OCI-LY7 (cell line): ENCODE measurements at regions not wholly inside any gene's neighbourhood (a gene's known extent, or its start where the extent isn't known, plus 50 kb on each side); places are given as distances from the start of the nearest gene placed in this dataset.

ENCODE experiments used
- BruUV-seq: library from RNA; stranded (reverse); fragments of 400-500 nt; replicated peaks from 2 replicates; lab custom pipeline; 2021; lab: Mats Ljungman, UMichigan
- CTCF ChIA-PET: fragments of 300-600 bp; sonication (Branson Sonifier 250); formaldehyde crosslinking; loops from one replicate; lab custom pipeline; 2022; ENCODE audit warnings: antibody characterized with exemption; ENCODE audit not compliant: unreplicated experiment; lab: Charles Lee
- POLR2A ChIA-PET: fragments of 300-600 bp; sonication (Branson Sonifier 250); formaldehyde crosslinking; loops from one replicate; lab custom pipeline; 2022; ENCODE audit warnings: antibody characterized with exemption; lab: Charles Lee
- DNase-seq: peaks from one replicate; pipeline ENCODE4 v3.0.0-alpha.2; 2015; ENCODE audit warnings: low spot score
- H2AFZ ChIP-seq: fragments of 200-600 bp; sonication (generic), shearing (Covaris generic); 2 replicates; pipeline ENCODE4 v1.6.1; 2014; ENCODE audit warnings: mild to moderate bottlenecking, antibody characterized with exemption, low read length, moderate library complexity
- H3K27ac ChIP-seq: fragments of 200-600 bp; sonication (generic); 2 replicates; pipeline ENCODE4 v1.5.1; 2014; ENCODE audit warnings: mixed run types, low read depth, mild to moderate bottlenecking, moderate library complexity, low read length, inconsistent platforms; ENCODE audit not compliant: poor library complexity, severe bottlenecking
- H3K36me3 ChIP-seq: fragments of 200-600 bp; sonication (generic); 2 replicates; pipeline ENCODE4 v1.6.1; 2014; ENCODE audit warnings: mild to moderate bottlenecking, antibody characterized with exemption, low read length, moderate library complexity, mixed read lengths; ENCODE audit not compliant: insufficient read depth
- H3K4me1 ChIP-seq: fragments of 200-600 bp; sonication (generic); 2 replicates; pipeline ENCODE4 v1.5.1; 2014; ENCODE audit warnings: mild to moderate bottlenecking, low read length; ENCODE audit not compliant: insufficient read depth, poor library complexity, severe bottlenecking
- H3K4me2 ChIP-seq: fragments of 200-600 bp; sonication (generic); 2 replicates; pipeline ENCODE4 v1.6.1; 2014; ENCODE audit warnings: mild to moderate bottlenecking, low read length
- H3K4me3 ChIP-seq: fragments of 200-600 bp; sonication (generic); 2 replicates; pipeline ENCODE4 v1.5.1; 2014; ENCODE audit warnings: mild to moderate bottlenecking, low read depth, low read length; ENCODE audit not compliant: poor library complexity, severe bottlenecking
- H3K79me2 ChIP-seq: fragments of 200-600 bp; sonication (generic); 2 replicates; pipeline ENCODE4 v1.6.1; 2016; ENCODE audit warnings: low read depth, mild to moderate bottlenecking, low read length, moderate library complexity, mixed read lengths; ENCODE audit not compliant: insufficient read depth
- H3K9me2 ChIP-seq: fragments of 200-600 bp; sonication (generic); 2 replicates; pipeline ENCODE4 v1.6.1; 2016; ENCODE audit warnings: mild to moderate bottlenecking, low read length, mixed read lengths; ENCODE audit not compliant: insufficient read depth
- H3K9me3 ChIP-seq: fragments of 200-600 bp; sonication (generic); 2 replicates; pipeline ENCODE4 v1.6.1; 2014; ENCODE audit warnings: mild to moderate bottlenecking, mixed run types, low read length, mixed read lengths
- H4K20me1 ChIP-seq: fragments of 200-600 bp; sonication (generic); 2 replicates; pipeline ENCODE4 v1.6.1; 2014; ENCODE audit warnings: mild to moderate bottlenecking, antibody characterized with exemption, low read length, moderate library complexity, mixed read lengths; ENCODE audit not compliant: insufficient read depth
- CTCF ChIP-seq: fragments of 200-600 bp; sonication (generic); conservative IDR thresholded peaks from 2 replicates; pipeline ENCODE4 v1.5.1; 2014; ENCODE audit warnings: mild to moderate bottlenecking, antibody characterized with exemption, low read length, moderate library complexity, mixed read lengths
- EZH2phosphoT487 ChIP-seq: fragments of 200-600 bp; sonication (generic); IDR thresholded peaks from 2 replicates; pipeline ENCODE4 v1.6.1; 2018; ENCODE audit warnings: low read depth, borderline replicate concordance, mild to moderate bottlenecking, mixed run types, antibody characterized with exemption, low read length, moderate library complexity, mixed read lengths
- intact Hi-C: fragments of 100-400 bp; cut with micrococcal nuclease; formaldehyde crosslinking; loops from one replicate; pipeline ENCODE4 v1.10.0; 2022; ENCODE audit not compliant: unreplicated experiment

GRCh38 chr4:86497980-86498862, 95.9 kb upstream of the PTPN13 start:
- CTCF ChIA-PET = interaction anchor here (0.6 to 1.7 kb wide), 5 partner anchors 9 to 104 kb away, joined by 3 to 4 read pairs (median 3); no protein-coding TSS in a partner anchor
- intact Hi-C loops = loop anchor here (2.0 to 5.0 kb wide), 2 partner anchors 397 to 739 kb away; no protein-coding TSS in a partner anchor
- no TSS peak for BruUV-seq
- no peaks in the 10 kb centered on the region for H4K20me1 ChIP-seq
- H3K4me1 ChIP-seq = no peaks in the 10 kb centered on the region
- no peak overlapping the region for H3K4me3 ChIP-seq
- no peaks in the 10 kb centered on the region for H3K9me2 ChIP-seq
- TF ChIP-seq EZH2phosphoT487 (no peak), CTCF (peak; percentile 92)
- H3K9me3 ChIP-seq = no peaks in the 10 kb centered on the region
- no peak overlapping the region for H2AFZ ChIP-seq
- no peak overlapping the region for H3K27ac ChIP-seq
- no peaks in the 10 kb centered on the region for H3K36me3 ChIP-seq
- POLR2A ChIA-PET = interaction anchor here (0.6 to 1.6 kb wide), 5 partner anchors 8 to 406 kb away, joined by 3 to 5 read pairs (median 3); no protein-coding TSS in a partner anchor
- H3K79me2 ChIP-seq = no peaks in the 10 kb centered on the region
- DNase-seq = peak; percentile 50
- H3K4me2 ChIP-seq = no peak overlapping the region

GRCh38 chr4:86498863-86499166, 95.3 kb upstream of the PTPN13 start:
- no peak overlapping the region for H3K4me3 ChIP-seq
- TF ChIP-seq EZH2phosphoT487 (no peak), CTCF (peak; percentile 57)
- no peaks in the 10 kb centered on the region for H3K9me2 ChIP-seq
- intact Hi-C loops = loop anchor here (2.0 to 5.0 kb wide), 2 partner anchors 396 to 738 kb away; no protein-coding TSS in a partner anchor
- no peak overlapping the region for H3K27ac ChIP-seq
- BruUV-seq = no TSS peak
- no peaks in the 10 kb centered on the region for H3K36me3 ChIP-seq
- no peak for DNase-seq
- ChIA-PET CTCF (interaction anchor here (1.0 to 1.7 kb wide), 5 partner anchors 8 to 104 kb away, joined by 3 to 4 read pairs (median 3); no protein-coding TSS in a partner anchor), POLR2A (interaction anchor here (0.6 to 1.6 kb wide), 4 partner anchors 9 to 406 kb away, joined by 3 to 5 read pairs (median 4); no protein-coding TSS in a partner anchor)
- H3K9me3 ChIP-seq = no peaks in the 10 kb centered on the region
- H3K79me2 ChIP-seq = no peaks in the 10 kb centered on the region
- no peak overlapping the region for H2AFZ ChIP-seq
- H3K4me2 ChIP-seq = no peak overlapping the region
- H4K20me1 ChIP-seq = no peaks in the 10 kb centered on the region
- no peaks in the 10 kb centered on the region for H3K4me1 ChIP-seq
